ENCODE measurements at regions not wholly inside any gene's neighbourhood (a gene's known extent, or its start where the extent isn't known, plus 50 kb on each side); places are given as distances from the start of the nearest gene placed in this dataset.

DNA sequence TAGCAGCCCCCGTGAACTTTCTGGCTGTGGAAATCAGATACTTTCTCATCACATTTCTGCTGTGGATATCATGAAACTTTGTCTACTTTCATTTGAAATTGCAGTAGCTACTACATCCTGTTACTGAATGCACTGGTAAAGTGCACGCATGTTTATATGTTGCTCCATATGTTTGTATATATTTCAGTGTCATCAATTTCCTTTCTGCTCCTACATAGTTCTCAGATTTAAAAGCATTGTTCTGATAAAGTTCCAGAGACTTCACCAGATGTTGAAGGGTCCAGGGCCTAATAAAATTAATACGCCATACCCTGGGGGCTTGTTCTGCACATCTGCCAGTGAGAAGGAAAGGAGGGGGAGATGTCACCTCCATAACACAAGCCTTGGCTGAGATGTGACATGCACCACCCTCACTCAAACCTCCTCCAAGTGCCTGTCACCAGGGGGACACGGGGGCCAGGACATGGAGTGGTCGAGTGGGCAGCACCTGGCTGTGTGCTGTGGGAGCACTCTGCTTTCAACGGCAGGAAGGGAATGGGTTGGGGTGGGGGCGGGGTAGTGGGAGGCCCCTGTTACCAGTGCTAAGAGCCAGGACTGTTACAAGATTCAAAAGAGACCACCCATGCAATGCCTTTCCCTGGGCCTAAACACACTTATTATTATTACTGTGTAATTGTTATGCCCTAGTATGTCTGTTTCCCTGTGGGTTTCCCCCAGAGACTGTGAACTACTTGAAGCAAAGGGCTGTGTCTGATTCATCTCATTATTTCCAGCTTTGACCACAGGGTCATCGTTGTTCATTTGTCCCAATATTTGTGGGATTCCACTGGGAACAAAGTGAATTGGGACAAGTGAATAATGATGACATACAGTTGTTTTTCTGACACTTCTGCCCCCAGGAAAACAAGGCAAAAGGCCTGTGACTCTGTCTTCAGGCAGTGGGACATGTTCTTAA, 193.4 kb downstream of the FOXL1 start:
- no peak for TF ChIP-seq POLR2AphosphoS5 (IDR thresholded peaks at IDR 0.05; ENCODE audit: low read depth, low read length)
- no peak for TF ChIP-seq TAF1 (IDR thresholded peaks at IDR 0.05; ENCODE audit: borderline replicate concordance, low read depth, low read length)
- no peak for TF ChIP-seq POLR2A (IDR thresholded peaks at IDR 0.05; ENCODE audit: low read depth, low read length)
- FAIRE-seq = no peak
- DNase-seq (ENCODE audit: insufficient read length) = no peak

DNA sequence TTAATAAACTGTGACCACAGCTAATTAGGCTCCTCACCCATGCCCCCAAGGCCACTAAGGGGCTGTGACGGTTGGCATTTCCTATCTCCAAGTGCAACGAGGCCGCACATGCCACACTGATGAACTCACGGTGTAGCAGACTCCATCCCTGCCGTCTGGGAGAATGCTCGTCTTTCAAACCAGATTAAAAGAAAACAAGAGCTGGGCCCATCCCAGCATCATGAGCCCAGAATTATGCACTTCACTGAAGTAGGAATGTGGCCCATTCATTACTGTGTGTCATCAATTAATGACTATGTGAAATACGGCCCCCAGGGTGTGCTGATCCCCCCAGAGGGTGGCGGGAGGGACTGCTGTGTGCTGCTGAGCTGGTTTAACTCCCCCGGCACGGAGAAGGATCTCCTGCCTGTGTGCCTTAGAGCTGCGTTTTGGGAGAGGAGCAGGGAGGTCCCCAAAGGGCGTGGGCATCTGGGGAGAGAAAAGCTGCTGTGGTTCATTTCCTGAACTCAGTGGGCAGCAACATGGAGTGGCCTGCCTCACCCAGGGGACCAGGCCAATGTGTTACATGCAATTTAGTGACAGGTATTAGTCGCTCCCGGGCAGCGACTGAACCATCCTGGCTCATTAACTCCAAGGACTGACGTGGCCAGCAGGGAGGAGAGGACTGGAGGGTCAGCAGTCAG, 194.5 kb downstream of the FOXL1 start:
- DNase-seq (ENCODE audit: insufficient read length) (no peak), FAIRE-seq (no peak)
- no peak for TF ChIP-seq TAF1 (IDR thresholded peaks at IDR 0.05; ENCODE audit: borderline replicate concordance, low read depth, low read length)

DNA sequence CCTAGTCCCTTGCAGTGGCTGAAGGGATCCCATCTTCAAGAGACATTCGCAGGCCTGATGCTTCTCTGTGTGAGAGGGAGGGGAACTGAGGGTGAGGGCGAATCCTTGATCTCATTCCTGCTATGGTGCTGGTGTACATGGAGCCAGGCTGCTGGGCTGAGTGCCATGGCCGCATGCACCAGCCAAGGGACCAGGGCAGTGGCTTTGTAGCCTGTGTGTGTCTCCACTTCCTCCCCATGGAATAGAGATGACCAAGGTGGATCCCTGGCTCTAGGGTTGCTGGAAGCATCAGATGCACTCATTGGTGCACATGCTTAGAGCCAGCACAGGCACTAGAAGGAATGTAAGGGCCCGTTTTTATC, 195.0 kb downstream of the FOXL1 start:
- no peak for TF ChIP-seq POLR2A (IDR thresholded peaks at IDR 0.05; ENCODE audit: low read depth, low read length)
- no peak for TF ChIP-seq TAF1 (IDR thresholded peaks at IDR 0.05; ENCODE audit: borderline replicate concordance, low read depth, low read length)
- TF ChIP-seq POLR2AphosphoS5 (IDR thresholded peaks at IDR 0.05; ENCODE audit: low read depth, low read length) = no peak
- FAIRE-seq = no peak
- no peak for DNase-seq (ENCODE audit: insufficient read length)

DNA sequence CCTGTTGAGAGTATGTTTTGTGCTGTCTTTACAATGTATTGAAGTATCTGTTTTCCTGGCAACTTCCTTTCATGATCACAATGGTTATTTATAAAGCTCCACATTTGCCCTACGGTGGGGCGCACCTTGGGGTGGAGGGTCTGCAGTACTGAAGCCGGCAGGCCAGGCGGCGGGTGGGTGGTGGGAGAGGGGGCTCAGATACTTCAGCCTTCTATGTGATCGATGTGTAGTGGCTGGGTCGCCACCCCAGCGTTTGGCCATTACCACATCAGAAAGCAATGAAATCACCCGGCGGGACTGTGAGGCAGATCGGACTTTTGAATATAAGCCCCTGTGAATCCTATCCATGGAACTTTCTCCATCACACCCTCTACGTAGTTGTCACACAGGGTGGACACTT, 196.6 kb downstream of the FOXL1 start:
- no peak for TF ChIP-seq POLR2AphosphoS5 (IDR thresholded peaks at IDR 0.05; ENCODE audit: low read depth, low read length)
- TF ChIP-seq TAF1 (IDR thresholded peaks at IDR 0.05; ENCODE audit: borderline replicate concordance, low read depth, low read length) = no peak
- TF ChIP-seq POLR2A (IDR thresholded peaks at IDR 0.05; ENCODE audit: low read depth, low read length) = no peak
- FAIRE-seq = no peak
- DNase-seq (ENCODE audit: insufficient read length) = no peak

DNA sequence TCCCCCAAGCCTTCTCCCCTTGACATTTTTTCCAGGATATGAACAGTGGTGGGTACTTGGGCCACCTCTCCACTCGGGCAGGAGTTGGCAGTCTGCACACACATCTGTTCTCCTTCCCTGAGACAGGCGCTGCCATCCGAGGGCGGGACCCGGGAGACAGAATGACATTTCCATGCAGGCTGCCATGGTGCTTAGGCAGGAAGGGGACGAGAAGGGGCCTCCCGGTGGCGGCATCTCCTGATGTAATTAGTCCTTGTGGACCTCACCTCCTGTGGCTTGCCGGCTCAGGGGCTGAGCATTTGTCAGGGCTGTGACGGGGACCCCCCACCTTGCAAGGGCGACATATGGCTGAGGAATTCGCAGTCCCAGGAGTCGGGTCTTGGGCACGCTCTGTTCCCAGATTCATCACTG, 197.2 kb downstream of the FOXL1 start:
- DNase-seq (ENCODE audit: insufficient read length) (no peak), FAIRE-seq (no peak)
- TF ChIP-seq TAF1 (IDR thresholded peaks at IDR 0.05; ENCODE audit: borderline replicate concordance, low read depth, low read length) (no peak), POLR2AphosphoS5 (IDR thresholded peaks at IDR 0.05; ENCODE audit: low read depth, low read length) (no peak), POLR2A (IDR thresholded peaks at IDR 0.05; ENCODE audit: low read depth, low read length) (no peak)

DNA sequence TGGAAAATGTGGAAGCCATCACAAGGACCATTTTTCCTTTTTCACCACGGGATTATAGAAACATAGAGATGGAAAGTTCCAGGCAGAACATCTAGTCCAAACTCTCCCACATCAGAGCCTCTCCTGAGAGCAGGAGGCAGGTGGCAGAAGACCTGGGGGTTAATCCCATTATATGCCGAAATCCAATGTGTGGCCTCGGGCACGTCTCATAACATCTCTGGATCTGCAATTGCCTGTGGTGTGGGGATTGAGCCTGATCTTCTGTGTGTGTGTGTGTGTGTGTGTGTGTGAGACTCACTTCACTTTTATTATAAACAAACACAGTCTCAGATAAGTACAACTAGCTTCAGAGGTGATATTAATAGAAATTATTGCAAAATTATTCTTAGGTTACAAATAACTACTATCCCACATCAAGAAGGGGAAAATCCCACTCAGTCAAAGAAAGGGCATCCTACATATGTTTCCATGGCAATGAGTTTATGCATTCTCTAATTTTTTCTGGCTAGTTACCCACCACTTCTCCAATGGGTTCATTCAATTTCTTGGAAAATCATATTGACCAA, 199.1 kb downstream of the FOXL1 start:
- no peak for DNase-seq (ENCODE audit: insufficient read length)
- no peak for FAIRE-seq

DNA sequence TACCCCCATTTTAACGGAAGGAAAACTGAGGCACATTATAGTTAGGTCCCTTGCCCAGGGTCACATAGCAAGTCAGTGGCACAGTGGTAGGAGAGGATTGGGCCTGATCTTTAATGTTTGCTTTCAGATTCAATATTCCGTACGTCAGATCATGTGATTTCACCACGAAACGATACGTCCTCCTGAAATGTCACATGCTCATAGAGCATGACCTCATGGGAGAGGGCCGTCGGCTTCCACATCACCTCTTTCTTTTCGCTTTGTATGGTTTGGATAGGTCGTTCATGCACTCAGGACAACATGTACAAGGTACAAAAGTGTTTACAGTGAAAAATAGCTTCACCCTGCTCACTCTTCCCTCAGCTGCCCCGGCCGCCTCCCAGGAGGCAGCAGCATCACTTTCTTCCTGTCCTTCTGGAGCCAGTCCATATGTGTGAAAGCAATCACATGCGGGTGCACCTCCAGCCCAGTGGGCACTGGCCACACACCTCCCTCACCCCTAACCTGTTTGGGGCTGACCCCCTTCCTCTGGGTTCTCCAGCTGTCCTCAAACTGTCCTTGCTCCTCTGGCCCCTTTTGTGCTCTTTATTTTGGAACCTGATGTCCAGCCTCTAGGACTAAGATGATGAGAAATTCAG, 199.9 kb downstream of the FOXL1 start:
- no peak for FAIRE-seq
- TF ChIP-seq TAF1 (IDR thresholded peaks at IDR 0.05; ENCODE audit: borderline replicate concordance, low read depth, low read length) (no peak), POLR2AphosphoS5 (IDR thresholded peaks at IDR 0.05; ENCODE audit: low read depth, low read length) (no peak), POLR2A (IDR thresholded peaks at IDR 0.05; ENCODE audit: low read depth, low read length) (no peak)
- no peak for DNase-seq (ENCODE audit: insufficient read length)

More for the DNA sequence above, 199.1 kb downstream of the FOXL1 start:
- TF ChIP-seq POLR2AphosphoS5 (IDR thresholded peaks at IDR 0.05; ENCODE audit: low read depth, low read length) = no peak
- TF ChIP-seq TAF1 (IDR thresholded peaks at IDR 0.05; ENCODE audit: borderline replicate concordance, low read depth, low read length) = no peak
- no peak for TF ChIP-seq POLR2A (IDR thresholded peaks at IDR 0.05; ENCODE audit: low read depth, low read length)

DNA sequence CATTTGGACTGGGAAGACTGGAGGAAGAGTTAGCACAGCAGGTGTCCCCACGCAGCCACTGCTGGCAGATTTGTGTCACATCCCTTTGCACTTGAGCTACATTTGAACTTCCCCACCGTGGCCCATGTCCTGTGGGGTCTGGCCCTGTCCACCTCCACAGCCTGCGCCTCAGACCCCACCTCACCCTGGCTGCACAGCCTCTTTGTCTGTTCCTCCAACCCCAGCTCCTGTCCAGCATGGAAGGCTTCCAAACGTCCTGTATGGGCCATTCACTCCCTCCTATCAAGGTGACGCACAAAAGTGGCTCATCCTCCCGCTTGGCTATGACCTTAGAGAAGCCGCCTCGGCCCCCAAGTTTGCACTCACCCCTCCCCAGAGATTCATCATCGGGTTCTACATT, 200.6 kb downstream of the FOXL1 start:
- TF ChIP-seq POLR2A (IDR thresholded peaks at IDR 0.05; ENCODE audit: low read depth, low read length) (no peak), POLR2AphosphoS5 (IDR thresholded peaks at IDR 0.05; ENCODE audit: low read depth, low read length) (no peak), TAF1 (IDR thresholded peaks at IDR 0.05; ENCODE audit: borderline replicate concordance, low read depth, low read length) (no peak)
- FAIRE-seq = no peak
- no peak for DNase-seq (ENCODE audit: insufficient read length)

DNA sequence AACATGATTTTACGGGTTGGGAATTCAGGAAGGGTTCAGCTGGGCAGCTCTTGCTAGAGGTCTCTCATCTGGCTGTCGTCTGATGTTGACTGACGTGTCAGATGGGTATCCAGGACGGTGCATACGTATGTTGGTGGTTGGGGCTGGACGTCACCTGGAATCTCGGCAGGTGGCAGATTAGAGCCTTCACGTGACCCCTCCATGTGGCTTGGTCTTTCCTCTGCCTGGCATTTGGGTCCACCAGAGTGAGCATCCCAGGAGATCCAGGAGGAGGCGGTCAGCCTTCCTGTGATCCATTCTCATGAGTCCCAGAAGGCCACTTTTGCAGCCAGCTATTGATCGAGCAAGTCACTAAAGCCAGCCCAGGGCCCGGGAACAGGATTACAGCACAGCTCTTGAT, 202.7 kb downstream of the FOXL1 start:
- TF ChIP-seq POLR2A (IDR thresholded peaks at IDR 0.05; ENCODE audit: low read depth, low read length) (no peak), POLR2AphosphoS5 (IDR thresholded peaks at IDR 0.05; ENCODE audit: low read depth, low read length) (no peak), TAF1 (IDR thresholded peaks at IDR 0.05; ENCODE audit: borderline replicate concordance, low read depth, low read length) (no peak)
- DNase-seq (ENCODE audit: insufficient read length) = no peak

DNA sequence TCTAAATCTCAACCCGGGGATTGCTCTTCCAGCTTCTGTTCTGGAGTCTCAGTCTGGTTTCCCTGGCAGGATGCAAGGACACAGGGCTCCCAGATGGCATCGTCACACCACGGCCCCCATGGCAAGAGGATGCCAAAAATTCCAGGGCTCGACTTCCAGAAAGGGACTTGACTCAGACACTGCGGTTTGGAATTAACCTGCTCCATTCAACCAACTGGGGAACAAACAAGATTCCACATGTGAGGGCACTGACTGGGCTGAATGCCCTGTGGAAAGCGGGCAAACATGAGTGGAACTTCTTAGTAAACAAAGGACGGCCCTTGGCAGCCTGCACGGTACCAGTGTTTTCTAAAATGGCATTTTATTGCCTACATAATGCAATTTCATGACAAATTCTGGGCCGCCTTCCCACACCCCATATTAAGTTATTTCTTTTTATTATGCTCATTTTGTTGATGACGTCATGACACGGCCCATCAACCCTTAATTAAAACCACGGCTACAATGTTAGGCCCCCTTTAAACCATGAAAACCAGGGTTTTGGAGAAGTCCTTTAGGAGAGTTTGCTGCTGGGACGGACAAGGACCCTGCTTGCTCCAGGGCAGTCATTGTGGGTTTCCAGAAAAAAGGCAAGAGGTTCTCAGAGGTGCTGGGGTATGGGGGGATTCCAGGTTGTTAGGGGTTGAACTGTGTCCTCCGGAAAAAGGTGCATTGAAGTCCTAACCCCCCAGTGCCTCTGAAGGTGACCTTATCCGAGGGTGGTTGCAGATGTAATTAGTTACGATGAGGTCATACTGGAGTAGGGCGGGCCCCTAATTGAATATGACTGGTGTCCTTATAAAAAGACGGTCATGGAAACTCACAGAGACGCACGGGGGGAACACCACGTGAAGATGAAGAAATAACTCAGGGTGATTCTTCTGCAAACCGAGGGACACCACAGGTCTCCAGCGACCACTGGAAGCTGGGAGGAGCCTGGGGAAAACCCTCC, 205.6 kb downstream of the FOXL1 start:
- TF ChIP-seq POLR2AphosphoS5 (IDR thresholded peaks at IDR 0.05; ENCODE audit: low read depth, low read length) (no peak), TAF1 (IDR thresholded peaks at IDR 0.05; ENCODE audit: borderline replicate concordance, low read depth, low read length) (no peak), POLR2A (IDR thresholded peaks at IDR 0.05; ENCODE audit: low read depth, low read length) (no peak)
- FAIRE-seq = no peak
- no peak for DNase-seq (ENCODE audit: insufficient read length)

More for the DNA sequence above, 202.7 kb downstream of the FOXL1 start:
- FAIRE-seq = no peak

Measured in GM12892 (cell line).